22Rv1 (cell line): ENCODE measurements at regions not wholly inside any gene's neighbourhood (a gene's known extent, or its start where the extent isn't known, plus 50 kb on each side); places are given as distances from the start of the nearest gene placed in this dataset.

ENCODE experiments used
- CTCF ChIP-seq: fragments of 450-650 bp; IDR thresholded peaks from 2 replicates; pipeline ENCODE4 v1.5.1; 2017; ENCODE audit warnings: mild to moderate bottlenecking
- ZFX ChIP-seq: fragments of 450-650 bp; IDR thresholded peaks from 2 replicates; pipeline ENCODE4 v1.6.1; 2017; ENCODE audit warnings: antibody characterized with exemption, borderline replicate concordance

GRCh38 chr14:37844614-37845013, 249.2 kb downstream of the TTC6 start:
- TF ChIP-seq CTCF (no peak), ZFX (no peak)
